Stimulated activated CD4-positive, alpha-beta T cell treated with anti-CD3 and anti-CD28 coated beads, Interleukin-4, amount 100 ng/mL, for 1 hour (primary cell): ENCODE measurements at regions not wholly inside any gene's neighbourhood (a gene's known extent, or its start where the extent isn't known, plus 50 kb on each side); places are given as distances from the start of the nearest gene placed in this dataset.

ENCODE experiments used
- DNase-seq: peaks from one replicate; pipeline ENCODE4 v3.0.0-alpha.2; 2020

GRCh38 chr9:73470766-73471165 is 319.1 kb downstream of the ANXA1 start:
- no peak for DNase-seq

GRCh38 chr9:73474002-73474600 is 322.4 kb downstream of the ANXA1 start:
- DNase-seq: no peak

DNA sequence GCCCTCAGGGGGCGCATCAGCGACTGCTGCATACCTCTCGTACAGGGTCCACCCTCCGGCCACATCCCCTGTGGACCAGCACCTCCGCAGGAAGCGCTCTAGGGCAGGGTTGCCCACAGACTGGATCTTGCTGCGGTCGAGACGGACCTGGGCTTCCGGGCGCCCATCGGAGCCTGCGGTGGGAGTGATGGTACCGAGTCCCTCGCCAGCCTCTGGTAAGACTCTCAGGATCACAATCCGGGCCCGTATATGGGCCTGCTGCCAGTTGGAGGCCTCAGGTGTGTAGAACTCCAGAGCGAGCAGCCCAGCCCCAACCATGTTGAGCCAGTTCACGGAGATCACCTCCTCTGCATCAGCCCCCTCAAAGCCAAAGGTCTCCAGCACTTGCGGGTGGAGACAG is 323.0 kb downstream of the ANXA1 start:
- no peak for DNase-seq

DNA sequence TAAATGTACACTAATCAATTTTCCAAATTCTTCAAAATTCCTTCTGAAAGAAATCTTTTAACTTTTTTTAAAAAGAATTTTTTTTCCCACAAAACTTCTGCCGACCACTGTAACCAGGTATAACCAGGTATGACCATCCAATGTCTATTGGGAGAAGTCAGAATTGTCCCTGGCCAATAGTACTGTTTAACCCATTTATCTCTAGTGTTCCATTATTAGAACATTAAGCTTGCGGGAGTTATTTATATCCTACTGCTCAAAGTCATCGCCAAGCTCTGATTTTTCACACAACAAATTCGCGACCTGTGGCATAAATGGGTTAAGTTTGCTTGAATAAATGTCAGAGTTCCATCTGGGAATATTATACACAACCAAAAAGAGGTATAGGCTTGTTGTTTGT is 343.2 kb downstream of the ANXA1 start:
- no peak for DNase-seq

- no peak for DNase-seq
Observed at GRCh38 chr9:73497796-73498195, 346.1 kb downstream of the ANXA1 start.

DNA sequence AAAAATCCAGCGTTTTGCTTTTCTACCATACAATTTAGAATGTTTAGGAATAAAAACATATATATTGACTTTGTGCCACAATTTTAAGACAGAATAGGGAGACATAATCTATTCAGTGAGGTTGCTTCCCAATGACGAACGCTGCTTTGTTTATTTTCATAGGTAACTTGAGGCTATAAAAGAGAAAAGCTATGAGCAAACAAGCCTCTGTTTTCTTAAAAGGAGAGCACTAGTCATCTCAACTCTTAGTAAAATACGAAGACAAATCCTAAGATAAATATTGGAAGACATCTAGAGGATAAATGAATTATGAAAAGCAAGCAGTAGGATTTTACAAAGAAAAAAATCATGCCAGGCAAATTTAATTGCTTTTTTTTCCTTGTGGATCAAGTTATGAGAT is 363.6 kb downstream of the ANXA1 start:
- DNase-seq: no peak

GRCh38 chr9:73523391-73523790 is 371.7 kb downstream of the ANXA1 start:
- no peak for DNase-seq

- no peak for DNase-seq
Observed at GRCh38 chr9:73525350-73525749, 373.7 kb downstream of the ANXA1 start.

DNA sequence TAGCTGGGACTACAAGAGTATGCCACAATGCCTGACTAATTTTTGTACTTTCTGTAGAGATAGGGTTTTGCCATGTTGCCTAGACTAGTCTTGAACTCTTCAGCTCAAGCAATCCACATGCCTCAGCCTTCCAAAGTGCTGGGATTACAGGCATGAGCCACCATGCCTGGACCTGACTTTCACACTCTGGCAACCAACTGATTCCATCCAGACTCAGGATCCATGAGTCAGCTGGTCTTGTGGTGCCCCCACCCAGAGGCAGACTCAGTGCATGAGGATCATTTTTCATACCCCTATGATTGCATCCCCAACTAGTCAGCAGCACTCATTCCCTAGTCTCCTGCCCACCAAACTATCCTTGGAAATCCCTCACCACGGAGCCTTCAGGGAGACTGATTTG is 375.9 kb downstream of the ANXA1 start:
- DNase-seq: no peak

- DNase-seq: no peak
Observed at GRCh38 chr9:73528926-73529325, 377.3 kb downstream of the ANXA1 start.

GRCh38 chr9:73529666-73530065 is 378.0 kb downstream of the ANXA1 start:
- no peak for DNase-seq

- DNase-seq: no peak
Observed at GRCh38 chr9:73531051-73531532, 379.4 kb downstream of the ANXA1 start.

- DNase-seq: no peak
Observed at GRCh38 chr9:73531658-73532057, 380.0 kb downstream of the ANXA1 start.

GRCh38 chr9:73532985-73533384 is 381.3 kb downstream of the ANXA1 start:
- no peak for DNase-seq

DNA sequence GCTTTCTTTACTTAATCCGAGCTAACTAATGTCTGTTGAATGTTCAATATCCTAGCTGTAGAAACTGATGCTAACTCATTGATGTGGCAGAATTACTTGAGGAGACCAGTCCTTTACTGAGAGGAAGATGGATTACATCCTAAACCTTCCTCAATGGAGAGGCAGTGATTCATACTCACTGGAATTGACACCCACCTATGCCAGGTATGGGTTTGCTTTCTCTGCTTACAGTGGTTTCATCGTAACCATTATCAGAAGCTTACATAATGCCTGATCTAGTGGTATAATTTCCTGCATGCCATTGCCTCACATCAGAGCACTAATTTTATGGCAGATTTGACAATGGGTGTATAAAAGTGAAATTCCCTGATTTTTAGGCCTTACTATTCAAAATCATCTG is 384.7 kb downstream of the ANXA1 start:
- DNase-seq: no peak

DNA sequence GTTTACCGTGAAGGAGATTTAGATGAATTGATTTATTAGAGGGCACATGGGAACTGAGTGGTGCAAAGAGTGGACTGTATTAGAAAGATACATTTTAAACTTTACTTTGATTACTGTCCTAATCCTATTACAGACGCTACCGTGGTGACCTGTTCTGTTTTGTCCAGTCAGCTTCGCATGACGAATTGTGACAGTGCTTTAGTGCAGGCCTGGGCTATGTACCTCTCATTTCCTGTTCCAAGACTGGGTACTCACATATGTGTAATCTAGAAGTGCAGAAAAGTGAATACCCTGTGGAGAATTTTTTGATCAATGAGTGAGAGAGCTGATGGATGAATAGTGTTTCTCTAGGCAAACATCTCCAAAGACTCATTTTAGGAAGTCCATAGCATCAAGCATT is 385.9 kb downstream of the ANXA1 start:
- DNase-seq: no peak

GRCh38 chr9:73539881-73540390 is 388.3 kb downstream of the ANXA1 start:
- DNase-seq: no peak

- no peak for DNase-seq
Observed at GRCh38 chr9:73541923-73542322, 390.3 kb downstream of the ANXA1 start.

DNA sequence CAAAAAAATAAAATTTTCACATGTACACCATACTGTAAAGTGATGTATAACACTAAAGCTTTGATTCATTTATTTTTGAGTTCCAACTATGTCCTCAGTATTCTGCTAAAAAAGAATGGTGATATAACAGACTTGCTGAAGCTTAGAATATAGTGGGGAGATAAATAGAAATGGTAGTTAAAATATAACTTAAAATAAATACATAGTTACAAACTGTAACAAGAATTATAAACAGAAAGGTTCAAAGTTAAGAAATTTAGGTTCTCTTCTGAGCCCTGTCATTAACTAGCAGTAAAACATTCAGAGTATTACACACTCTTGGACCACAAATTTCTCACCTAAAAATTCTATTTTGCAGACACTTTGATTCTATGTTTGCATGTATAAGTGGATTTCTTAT is 392.1 kb downstream of the ANXA1 start:
- DNase-seq: no peak

DNA sequence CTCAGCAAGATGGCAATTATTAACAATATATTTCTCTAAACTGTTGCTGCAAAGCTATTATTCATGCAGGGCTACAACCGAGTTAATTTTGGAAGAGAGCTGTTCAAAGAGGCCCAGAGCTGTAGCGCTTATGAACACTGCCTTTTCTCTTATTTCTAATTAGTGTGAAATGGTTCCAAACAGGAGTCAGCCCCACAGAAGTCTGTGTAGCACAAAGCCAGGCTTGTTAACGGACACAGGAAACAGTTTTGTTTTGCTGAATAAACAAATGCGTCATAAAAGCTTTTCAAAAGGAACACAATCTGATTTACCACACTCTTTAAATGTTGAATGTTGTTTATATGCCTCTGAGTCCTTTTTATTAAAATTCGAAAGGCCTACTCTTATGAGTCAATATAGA is 396.5 kb downstream of the ANXA1 start:
- no peak for DNase-seq

DNA sequence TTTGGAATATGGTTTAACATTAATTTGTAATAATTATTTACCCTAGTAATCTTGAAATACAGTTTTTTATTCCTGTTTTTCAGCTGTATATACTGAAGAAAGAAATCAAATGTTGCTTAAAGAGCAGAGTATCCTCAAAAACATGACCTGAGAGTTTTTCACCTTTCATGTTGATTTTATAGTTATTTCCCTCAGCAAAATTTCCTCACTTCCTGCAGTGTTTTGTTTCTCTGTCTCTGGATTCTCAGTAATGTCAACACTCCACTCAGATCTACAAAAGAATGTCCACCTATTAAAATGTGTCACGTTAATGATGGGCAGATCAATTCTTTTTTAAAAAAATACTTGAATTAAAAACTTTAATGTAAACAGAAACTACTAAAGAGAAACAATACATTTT is 398.3 kb downstream of the ANXA1 start:
- no peak for DNase-seq

GRCh38 chr9:73553295-73553694 is 401.6 kb downstream of the ANXA1 start:
- DNase-seq: no peak

GRCh38 chr9:73558471-73558870 is 406.8 kb downstream of the ANXA1 start:
- no peak for DNase-seq

GRCh38 chr9:73565026-73565425 is 413.4 kb downstream of the ANXA1 start:
- DNase-seq: no peak

- DNase-seq: no peak
Observed at GRCh38 chr9:73565833-73566465, 414.3 kb downstream of the ANXA1 start.
